ENCODE measurements at regions not wholly inside any gene's neighbourhood (a gene's known extent, or its start where the extent isn't known, plus 50 kb on each side); places are given as distances from the start of the nearest gene placed in this dataset.
"Not testable (repeated sequence)": the region's sequence is repeated elsewhere in the genome, so short reads cannot be mapped to it uniquely, and the experiment has no call there.

- H4K8ac ChIP-seq (ENCODE audit: low read depth, low read length); DNase-seq (ENCODE audit: low spot score): not testable (repeated sequence)
- WGBS, 2 donors (ENCODE audit: extremely low coverage in 2 of 2, insufficient read length in 2 of 2, insufficient replicate concordance in 1 of 2): no CpG with 5 or more reads among the region's 24 CpGs
Observed at GRCh38 chr6:4334158-4334740, 198.9 kb upstream of the ECI2 start.

GRCh38 chr6:4327841-4328240 is 192.5 kb upstream of the ECI2 start:
- H2BK5ac ChIP-seq (ENCODE audit: low read length): no peak overlapping the region
- no peak overlapping the region for H3K18ac ChIP-seq (ENCODE audit: low read length)
- H3K14ac ChIP-seq (ENCODE audit: low read length): no peak overlapping the region
- H3K4me3 ChIP-seq (ENCODE audit: low read length in 2 of 2): no peak overlapping the region
- no peak overlapping the region for H2BK120ac ChIP-seq (ENCODE audit: low read depth, low read length)
- no peaks in the 10 kb centered on the region for H3K79me1 ChIP-seq (ENCODE audit: low read depth, low read length)
- no peak overlapping the region for H3K4me2 ChIP-seq (ENCODE audit: insufficient read depth, low read length, poor library complexity, severe bottlenecking)
- no peak overlapping the region for H4K91ac ChIP-seq (ENCODE audit: low read depth, low read length, poor library complexity)
- no peak overlapping the region for H3K4ac ChIP-seq (ENCODE audit: low read length)
- no peak for DNase-seq (ENCODE audit: low spot score)
- no peaks in the 10 kb centered on the region for H3K36me3 ChIP-seq (replicated peaks in 1 of 2; ENCODE audit: control insufficient read depth in 2 of 2, insufficient read depth in 2 of 2, low read length in 2 of 2)
- no peak overlapping the region for H2BK12ac ChIP-seq (ENCODE audit: low read length)
- H2AK5ac ChIP-seq (ENCODE audit: low read depth, low read length): no peak overlapping the region
- WGBS, 2 donors (ENCODE audit: extremely low coverage in 2 of 2, insufficient read length in 2 of 2, insufficient replicate concordance in 1 of 2): no CpG with 5 or more reads among the region's 1 CpG
- H2AFZ ChIP-seq (ENCODE audit: low read length): no peak overlapping the region
- no peaks in the 10 kb centered on the region for H3K4me1 ChIP-seq (ENCODE audit: control insufficient read depth in 2 of 2, insufficient read depth in 1 of 2, low read depth in 1 of 2, low read length in 2 of 2)
- no peak overlapping the region for H3K23ac ChIP-seq (ENCODE audit: low read depth, low read length, poor library complexity)
- H3K9ac ChIP-seq (ENCODE audit: low read depth, low read length, poor library complexity): no peak overlapping the region
- H3K27me3 ChIP-seq (ENCODE audit: control insufficient read depth in 3 of 3, insufficient read depth in 3 of 3, low read depth in 1 of 3, low read length in 3 of 3): no peaks in the 10 kb centered on the region
- H3K27ac ChIP-seq (replicated peaks; ENCODE audit: low read length): no peak overlapping the region
- H2BK15ac ChIP-seq (ENCODE audit: low read length): no peak overlapping the region
- H3K9me3 ChIP-seq (replicated peaks in 1 of 2; ENCODE audit: control insufficient read depth in 2 of 2, insufficient read depth in 1 of 2, low read depth in 1 of 2, low read length in 2 of 2): no peaks in the 10 kb centered on the region
- no peak overlapping the region for H4K8ac ChIP-seq (ENCODE audit: low read depth, low read length)

More at GRCh38 chr6:4334158-4334740, 198.9 kb upstream of the ECI2 start:
- H3K4me1 ChIP-seq (ENCODE audit: control insufficient read depth in 2 of 2, insufficient read depth in 1 of 2, low read depth in 1 of 2, low read length in 2 of 2); H3K36me3 ChIP-seq (replicated peaks in 1 of 2; ENCODE audit: control insufficient read depth in 2 of 2, insufficient read depth in 2 of 2, low read length in 2 of 2); H3K9ac ChIP-seq (ENCODE audit: low read depth, low read length, poor library complexity); H2BK12ac ChIP-seq (ENCODE audit: low read length); H2AFZ ChIP-seq (ENCODE audit: low read length); H2BK5ac ChIP-seq (ENCODE audit: low read length); H3K4me3 ChIP-seq (ENCODE audit: low read length in 2 of 2); H3K79me1 ChIP-seq (ENCODE audit: low read depth, low read length); H2BK120ac ChIP-seq (ENCODE audit: low read depth, low read length); H3K14ac ChIP-seq (ENCODE audit: low read length); H4K91ac ChIP-seq (ENCODE audit: low read depth, low read length, poor library complexity); H3K18ac ChIP-seq (ENCODE audit: low read length); H3K27me3 ChIP-seq (ENCODE audit: control insufficient read depth in 3 of 3, insufficient read depth in 3 of 3, low read depth in 1 of 3, low read length in 3 of 3); H3K23ac ChIP-seq (ENCODE audit: low read depth, low read length, poor library complexity); H2BK15ac ChIP-seq (ENCODE audit: low read length); H3K4ac ChIP-seq (ENCODE audit: low read length); H3K27ac ChIP-seq (replicated peaks; ENCODE audit: low read length); H3K9me3 ChIP-seq (replicated peaks in 1 of 2; ENCODE audit: control insufficient read depth in 2 of 2, insufficient read depth in 1 of 2, low read depth in 1 of 2, low read length in 2 of 2); H2AK5ac ChIP-seq (ENCODE audit: low read depth, low read length): not testable (repeated sequence)
- peak overlapping the region; percentile 11 for H3K4me2 ChIP-seq (ENCODE audit: insufficient read depth, low read length, poor library complexity, severe bottlenecking)

- H3K27me3 ChIP-seq (ENCODE audit: control insufficient read depth in 3 of 3, insufficient read depth in 3 of 3, low read depth in 1 of 3, low read length in 3 of 3): no peaks in the 10 kb centered on the region
- H2BK15ac ChIP-seq (ENCODE audit: low read length): no peak overlapping the region
- H3K36me3 ChIP-seq (replicated peaks in 1 of 2; ENCODE audit: control insufficient read depth in 2 of 2, insufficient read depth in 2 of 2, low read length in 2 of 2): no peaks in the 10 kb centered on the region
- no peaks in the 10 kb centered on the region for H3K9me3 ChIP-seq (replicated peaks in 1 of 2; ENCODE audit: control insufficient read depth in 2 of 2, insufficient read depth in 1 of 2, low read depth in 1 of 2, low read length in 2 of 2)
- no peak overlapping the region for H3K4me3 ChIP-seq (ENCODE audit: low read length in 2 of 2)
- DNase-seq (ENCODE audit: low spot score): no peak
- no peak overlapping the region for H2AK5ac ChIP-seq (ENCODE audit: low read depth, low read length)
- H3K27ac ChIP-seq (replicated peaks; ENCODE audit: low read length): no peak overlapping the region
- no peaks in the 10 kb centered on the region for H3K4me1 ChIP-seq (ENCODE audit: control insufficient read depth in 2 of 2, insufficient read depth in 1 of 2, low read depth in 1 of 2, low read length in 2 of 2)
- H2BK12ac ChIP-seq (ENCODE audit: low read length): no peak overlapping the region
- H3K4ac ChIP-seq (ENCODE audit: low read length): no peak overlapping the region
- no peak overlapping the region for H3K14ac ChIP-seq (ENCODE audit: low read length)
- H2BK5ac ChIP-seq (ENCODE audit: low read length): no peak overlapping the region
- no peak overlapping the region for H3K9ac ChIP-seq (ENCODE audit: low read depth, low read length, poor library complexity)
- H3K23ac ChIP-seq (ENCODE audit: low read depth, low read length, poor library complexity): no peak overlapping the region
- H4K91ac ChIP-seq (ENCODE audit: low read depth, low read length, poor library complexity): no peak overlapping the region
- no peak overlapping the region for H4K8ac ChIP-seq (ENCODE audit: low read depth, low read length)
- no peak overlapping the region for H3K4me2 ChIP-seq (ENCODE audit: insufficient read depth, low read length, poor library complexity, severe bottlenecking)
- H3K79me1 ChIP-seq (ENCODE audit: low read depth, low read length): no peaks in the 10 kb centered on the region
- no peak overlapping the region for H3K18ac ChIP-seq (ENCODE audit: low read length)
- no peak overlapping the region for H2BK120ac ChIP-seq (ENCODE audit: low read depth, low read length)
- no peak overlapping the region for H2AFZ ChIP-seq (ENCODE audit: low read length)
Observed at GRCh38 chr6:4324746-4325145, 189.4 kb upstream of the ECI2 start.

GRCh38 chr6:4323322-4323721 is 187.9 kb upstream of the ECI2 start:
- WGBS, 2 donors (ENCODE audit: extremely low coverage in 2 of 2, insufficient read length in 2 of 2, insufficient replicate concordance in 1 of 2): no CpG with 5 or more reads among the region's 2 CpGs
- Histone ChIP-seq H3K36me3 (replicated peaks in 1 of 2; ENCODE audit: control insufficient read depth in 2 of 2, insufficient read depth in 2 of 2, low read length in 2 of 2) (no peaks in the 10 kb centered on the region), H4K91ac (ENCODE audit: low read depth, low read length, poor library complexity) (no peak overlapping the region), H3K4me2 (ENCODE audit: insufficient read depth, low read length, poor library complexity, severe bottlenecking) (no peak overlapping the region), H3K9ac (ENCODE audit: low read depth, low read length, poor library complexity) (no peak overlapping the region), H3K14ac (ENCODE audit: low read length) (no peak overlapping the region), H3K79me1 (ENCODE audit: low read depth, low read length) (no peaks in the 10 kb centered on the region), H2AFZ (ENCODE audit: low read length) (no peak overlapping the region), H3K23ac (ENCODE audit: low read depth, low read length, poor library complexity) (no peak overlapping the region), H2BK12ac (ENCODE audit: low read length) (no peak overlapping the region), H3K4me3 (ENCODE audit: low read length in 2 of 2) (no peak overlapping the region), H3K18ac (ENCODE audit: low read length) (no peak overlapping the region), H2BK120ac (ENCODE audit: low read depth, low read length) (no peak overlapping the region), H2BK5ac (ENCODE audit: low read length) (no peak overlapping the region), H3K27ac (replicated peaks; ENCODE audit: low read length) (no peak overlapping the region), H2BK15ac (ENCODE audit: low read length) (no peak overlapping the region), H3K4ac (ENCODE audit: low read length) (no peak overlapping the region), H3K27me3 (ENCODE audit: control insufficient read depth in 3 of 3, insufficient read depth in 3 of 3, low read depth in 1 of 3, low read length in 3 of 3) (no peaks in the 10 kb centered on the region), H4K8ac (ENCODE audit: low read depth, low read length) (no peak overlapping the region), H2AK5ac (ENCODE audit: low read depth, low read length) (no peak overlapping the region), H3K4me1 (ENCODE audit: control insufficient read depth in 2 of 2, insufficient read depth in 1 of 2, low read depth in 1 of 2, low read length in 2 of 2) (no peaks in the 10 kb centered on the region), H3K9me3 (replicated peaks in 1 of 2; ENCODE audit: control insufficient read depth in 2 of 2, insufficient read depth in 1 of 2, low read depth in 1 of 2, low read length in 2 of 2) (no peaks in the 10 kb centered on the region)
- DNase-seq (ENCODE audit: low spot score): no peak

Data from neuronal stem cell (in vitro differentiated cells).